HUES64 (cell line): ENCODE measurements at regions not wholly inside any gene's neighbourhood (a gene's known extent, or its start where the extent isn't known, plus 50 kb on each side); places are given as distances from the start of the nearest gene placed in this dataset.

Experiments used
- H3K27ac ChIP-seq: 2 replicates; pipeline ENCODE4 v1.7.0; 2013; ENCODE audit warnings: low read depth, low read length, inconsistent platforms
- H3K27me3 ChIP-seq: 2 replicates; pipeline ENCODE4 v1.6.1; 2013; ENCODE audit warnings: mild to moderate bottlenecking, low read length; ENCODE audit not compliant: insufficient read depth
- H3K36me3 ChIP-seq: 2 replicates; pipeline ENCODE4 v1.6.1; 2013; ENCODE audit warnings: mild to moderate bottlenecking, low read length; ENCODE audit not compliant: insufficient read depth
- H3K4me1 ChIP-seq: 2 replicates; pipeline ENCODE4 v1.6.1; 2013; ENCODE audit warnings: mild to moderate bottlenecking, low read length, moderate library complexity; ENCODE audit not compliant: insufficient read depth
- H3K4me3 ChIP-seq: 2 replicates; pipeline ENCODE4 v1.5.1; 2013; ENCODE audit warnings: mild to moderate bottlenecking, low read length, moderate library complexity
- H3K9ac ChIP-seq: 2 replicates; pipeline ENCODE4 v1.6.1; 2013; ENCODE audit warnings: mild to moderate bottlenecking, low read depth, low read length
- H3K9me3 ChIP-seq: 2 replicates; pipeline ENCODE4 v1.6.1; 2013; ENCODE audit warnings: low read depth, low read length; ENCODE audit not compliant: insufficient read depth
- WGBS: fragments of 150-250, 120-280 bp; methylation state at CpG from one replicate; pipeline ENCODE4 v1.1.7; 2013; ENCODE audit warnings: missing lambda C conversion rate; 5-methylcytosine and 5-hydroxymethylcytosine counted together

DNA sequence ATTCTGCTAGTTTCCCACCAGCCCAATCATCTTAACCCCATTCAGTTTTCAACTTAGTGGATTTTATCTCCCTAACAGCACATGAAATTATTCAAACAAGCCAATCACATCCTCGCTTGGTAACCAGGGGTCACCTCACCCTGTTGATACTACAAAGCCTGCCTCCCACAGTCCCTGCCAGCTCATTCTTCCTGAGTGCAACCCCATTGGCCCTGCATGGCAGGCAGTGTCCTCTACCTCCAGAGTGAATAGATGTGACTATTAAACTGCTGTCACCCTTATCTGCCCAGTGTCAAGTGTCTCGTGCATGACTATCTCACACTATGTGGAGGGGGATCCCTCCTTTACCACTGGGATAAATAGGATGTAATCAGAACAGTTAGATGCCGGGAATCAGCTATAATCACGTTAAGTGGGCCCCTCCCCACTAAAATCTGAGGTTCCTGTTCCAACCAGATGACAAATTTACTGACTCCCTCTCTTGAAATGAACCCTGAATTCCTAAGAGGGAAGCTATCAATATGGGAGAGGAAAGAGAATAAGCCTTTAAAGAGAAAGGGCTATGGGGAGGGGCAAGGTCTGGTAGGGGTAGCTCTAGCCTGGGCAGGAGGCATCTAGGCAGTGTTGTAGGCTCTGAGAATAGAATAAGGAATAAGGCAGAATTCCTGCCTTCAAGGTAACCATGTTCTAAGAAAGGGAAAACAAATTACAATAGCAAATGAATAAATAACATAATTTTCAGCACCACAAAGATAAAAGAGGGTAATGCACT lies 155.9 kb downstream of the SLC30A10 start:
- H3K9ac ChIP-seq: no peak overlapping the region
- H3K9me3 ChIP-seq: no peaks in the 10 kb centered on the region
- 96% methylated on average over 4 of the region's 4 CpGs for WGBS
- H3K36me3 ChIP-seq: no peaks in the 10 kb centered on the region
- H3K4me1 ChIP-seq: no peaks in the 10 kb centered on the region
- no peaks in the 10 kb centered on the region for H3K27me3 ChIP-seq
- H3K4me3 ChIP-seq: no peak overlapping the region
- no peak overlapping the region for H3K27ac ChIP-seq

DNA sequence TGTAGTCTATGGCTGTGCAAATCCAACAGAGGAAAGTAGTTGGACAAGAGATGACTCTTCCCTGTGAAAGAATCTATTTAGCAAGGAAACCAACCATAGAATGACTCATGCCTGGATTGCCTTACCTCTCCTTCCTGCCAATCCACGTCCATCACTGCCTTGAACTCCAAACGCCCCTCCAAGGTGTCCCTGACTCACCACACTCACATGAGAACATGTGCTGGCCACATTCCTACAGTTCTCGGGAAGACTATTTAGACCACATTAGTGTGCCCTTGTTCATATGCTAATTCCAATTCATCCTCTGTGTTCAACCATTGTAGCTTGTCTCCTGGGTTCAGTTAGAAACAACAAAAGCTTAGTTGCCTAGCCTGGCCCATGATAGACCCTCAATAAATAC lies 157.3 kb downstream of the SLC30A10 start:
- no peak overlapping the region for H3K4me3 ChIP-seq
- no peak overlapping the region for H3K27ac ChIP-seq
- H3K27me3 ChIP-seq: no peaks in the 10 kb centered on the region
- H3K36me3 ChIP-seq: no peaks in the 10 kb centered on the region
- H3K4me1 ChIP-seq: no peaks in the 10 kb centered on the region
- H3K9ac ChIP-seq: no peak overlapping the region
- H3K9me3 ChIP-seq: no peaks in the 10 kb centered on the region
- 80% methylated on average over 3 of the region's 3 CpGs for WGBS

DNA sequence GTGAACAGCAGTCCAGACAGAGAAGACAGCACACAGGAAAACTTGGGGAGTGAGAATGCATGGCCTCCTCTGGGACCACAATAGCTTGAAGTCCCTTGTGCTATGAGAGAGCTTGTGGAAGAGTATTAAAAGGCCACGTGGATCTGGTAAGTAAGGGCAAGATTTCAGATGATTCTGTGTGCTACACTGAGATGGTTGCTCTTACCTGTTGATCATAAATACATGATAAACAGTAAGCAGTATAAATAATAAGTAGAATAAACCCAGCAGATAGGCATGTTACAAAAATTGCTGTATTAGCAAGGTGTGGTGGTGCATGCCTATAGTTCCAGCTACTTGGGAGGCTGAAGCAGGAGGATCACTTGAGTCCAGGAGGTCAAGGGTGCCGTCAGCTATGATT lies 150.4 kb upstream of the ZC3H11B start:
- 83% methylated on average over 2 of the region's 2 CpGs for WGBS
- no peaks in the 10 kb centered on the region for H3K9me3 ChIP-seq
- H3K4me1 ChIP-seq: no peaks in the 10 kb centered on the region
- H3K4me3 ChIP-seq: no peak overlapping the region
- H3K36me3 ChIP-seq: no peaks in the 10 kb centered on the region
- H3K9ac ChIP-seq: no peak overlapping the region
- no peak overlapping the region for H3K27ac ChIP-seq
- no peaks in the 10 kb centered on the region for H3K27me3 ChIP-seq

- no peaks in the 10 kb centered on the region for H3K9me3 ChIP-seq
- no peak overlapping the region for H3K4me3 ChIP-seq
- 87% methylated on average over 3 of the region's 3 CpGs for WGBS
- H3K4me1 ChIP-seq: no peaks in the 10 kb centered on the region
- H3K27ac ChIP-seq: no peak overlapping the region
- H3K27me3 ChIP-seq: no peaks in the 10 kb centered on the region
- H3K9ac ChIP-seq: no peak overlapping the region
- H3K36me3 ChIP-seq: no peaks in the 10 kb centered on the region
Observed at GRCh38 chr1:219761208-219761860, 148.4 kb upstream of the ZC3H11B start.

GRCh38 chr1:219759095-219759494 lies 146.2 kb upstream of the ZC3H11B start:
- H3K36me3 ChIP-seq: no peaks in the 10 kb centered on the region
- no peaks in the 10 kb centered on the region for H3K9me3 ChIP-seq
- H3K27ac ChIP-seq: no peak overlapping the region
- no CpG with 5 or more reads among the region's 1 CpG for WGBS
- no peaks in the 10 kb centered on the region for H3K4me1 ChIP-seq
- H3K9ac ChIP-seq: no peak overlapping the region
- H3K27me3 ChIP-seq: no peaks in the 10 kb centered on the region
- no peak overlapping the region for H3K4me3 ChIP-seq

DNA sequence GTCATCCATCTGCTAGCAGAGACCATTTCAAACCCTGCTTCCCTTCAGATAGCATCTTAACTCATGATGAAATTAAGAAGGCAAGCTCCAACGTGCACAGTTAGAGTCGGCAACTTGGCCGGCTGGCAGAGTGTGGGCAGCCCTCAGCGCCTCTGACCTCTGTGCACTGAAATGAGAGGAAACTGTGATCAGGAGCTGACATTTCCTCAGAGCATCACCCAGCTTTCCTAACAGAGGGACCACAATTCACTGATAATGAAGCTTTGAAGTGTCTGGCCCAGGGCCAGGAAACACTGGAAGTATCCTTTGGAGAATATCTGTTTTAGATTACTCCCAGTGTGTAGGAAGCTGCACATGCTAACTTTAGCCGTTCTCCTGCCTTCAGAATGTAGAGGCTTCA lies 145.0 kb upstream of the ZC3H11B start:
- Histone ChIP-seq H3K9me3 (no peaks in the 10 kb centered on the region), H3K4me1 (no peaks in the 10 kb centered on the region), H3K4me3 (no peak overlapping the region), H3K36me3 (no peaks in the 10 kb centered on the region), H3K27ac (no peak overlapping the region), H3K9ac (no peak overlapping the region), H3K27me3 (no peaks in the 10 kb centered on the region)
- WGBS: 93% methylated on average over 5 of the region's 5 CpGs

DNA sequence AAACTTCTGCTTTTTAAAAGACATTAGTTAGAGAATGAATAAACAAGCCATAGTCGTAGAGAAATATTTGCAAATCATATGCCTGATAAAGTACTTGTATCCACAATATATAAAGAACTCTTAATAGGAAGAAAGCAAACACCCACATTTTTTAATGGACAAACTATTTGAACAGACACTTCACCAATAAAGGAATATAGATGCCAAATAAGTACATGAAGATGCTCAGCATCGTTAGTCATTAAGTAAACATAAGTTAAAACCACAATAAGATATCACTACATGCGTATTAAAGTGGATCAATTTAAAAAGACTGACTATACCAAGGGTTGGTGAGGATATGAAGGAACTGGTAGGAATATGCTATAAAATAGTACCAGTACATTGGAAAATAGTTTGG lies 142.3 kb upstream of the ZC3H11B start:
- 83% methylated on average over 2 of the region's 3 CpGs for WGBS
- Histone ChIP-seq H3K9ac (no peak overlapping the region), H3K4me1 (no peaks in the 10 kb centered on the region), H3K4me3 (no peak overlapping the region), H3K27ac (no peak overlapping the region), H3K27me3 (no peaks in the 10 kb centered on the region), H3K36me3 (no peaks in the 10 kb centered on the region), H3K9me3 (no peaks in the 10 kb centered on the region)

DNA sequence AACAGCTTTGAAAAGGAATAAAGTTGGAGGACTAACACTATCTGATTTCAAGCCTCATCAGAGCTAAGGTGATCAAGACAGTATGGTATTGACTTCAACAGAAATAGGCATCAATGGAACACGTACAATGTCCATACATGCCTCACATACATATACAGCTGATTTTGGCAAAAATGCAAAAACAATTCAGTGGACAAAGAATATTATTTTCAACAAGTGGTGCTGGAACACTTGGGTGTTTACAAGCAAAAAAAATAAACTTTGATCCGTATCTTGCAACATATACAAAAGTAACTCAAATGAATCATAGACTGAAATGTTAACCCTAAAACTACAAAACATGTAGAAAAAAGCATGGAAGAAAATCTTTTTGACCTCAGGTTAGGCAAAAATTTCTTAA lies 141.9 kb upstream of the ZC3H11B start:
- no peaks in the 10 kb centered on the region for H3K4me1 ChIP-seq
- no peak overlapping the region for H3K27ac ChIP-seq
- H3K9me3 ChIP-seq: no peaks in the 10 kb centered on the region
- no peak overlapping the region for H3K9ac ChIP-seq
- WGBS: 85% methylated on average over 2 of the region's 2 CpGs
- no peak overlapping the region for H3K4me3 ChIP-seq
- no peaks in the 10 kb centered on the region for H3K27me3 ChIP-seq
- no peaks in the 10 kb centered on the region for H3K36me3 ChIP-seq

GRCh38 chr1:219753914-219754313 lies 141.0 kb upstream of the ZC3H11B start:
- Histone ChIP-seq H3K9me3 (no peaks in the 10 kb centered on the region), H3K27ac (no peak overlapping the region), H3K4me3 (no peak overlapping the region), H3K9ac (no peak overlapping the region), H3K4me1 (no peaks in the 10 kb centered on the region), H3K36me3 (no peaks in the 10 kb centered on the region), H3K27me3 (no peaks in the 10 kb centered on the region)
- WGBS: 88% methylated on average over 3 of the region's 4 CpGs

DNA sequence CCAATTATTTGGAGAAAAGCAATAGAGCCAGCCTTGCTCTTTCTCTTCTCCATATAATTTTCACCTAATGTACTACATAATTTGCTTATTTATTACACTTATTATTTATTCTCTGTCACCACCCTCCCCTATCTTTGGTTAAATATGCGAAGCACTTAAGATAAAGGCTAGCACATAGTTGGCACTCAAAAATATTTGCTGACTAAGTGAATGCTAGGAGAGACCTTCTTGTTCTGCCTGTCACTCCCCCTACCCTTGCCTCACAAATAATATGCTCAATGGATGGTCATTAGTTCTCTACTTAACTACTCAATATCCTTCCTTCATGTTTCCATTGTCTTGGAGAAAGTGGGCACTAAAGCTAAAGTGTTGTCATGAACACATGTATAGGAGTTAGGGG lies 139.7 kb upstream of the ZC3H11B start:
- no peak overlapping the region for H3K4me3 ChIP-seq
- 0% methylated on average over 1 of the region's 1 CpG for WGBS
- H3K27me3 ChIP-seq: no peaks in the 10 kb centered on the region
- H3K9ac ChIP-seq: no peak overlapping the region
- H3K36me3 ChIP-seq: no peaks in the 10 kb centered on the region
- no peaks in the 10 kb centered on the region for H3K9me3 ChIP-seq
- H3K27ac ChIP-seq: no peak overlapping the region
- no peaks in the 10 kb centered on the region for H3K4me1 ChIP-seq

GRCh38 chr1:219751870-219752507 lies 139.1 kb upstream of the ZC3H11B start:
- Histone ChIP-seq H3K4me3 (no peak overlapping the region), H3K27me3 (no peaks in the 10 kb centered on the region), H3K36me3 (no peaks in the 10 kb centered on the region), H3K9me3 (no peaks in the 10 kb centered on the region), H3K27ac (no peak overlapping the region), H3K9ac (no peak overlapping the region), H3K4me1 (no peaks in the 10 kb centered on the region)
